Adipocyte (in vitro differentiated cells): ENCODE measurements at regions not wholly inside any gene's neighbourhood (a gene's known extent, or its start where the extent isn't known, plus 50 kb on each side); places are given as distances from the start of the nearest gene placed in this dataset.

ENCODE experiments used
- DNase-seq: peaks from one replicate; pipeline ENCODE4 v3.0.0-alpha.2; 2015; ENCODE audit warnings: low read depth
- H3K27me3 ChIP-seq: replicated peaks from 2 replicates; pipeline ENCODE4 v1.7.0; 2013; ENCODE audit warnings: mild to moderate bottlenecking, low read length, moderate library complexity; ENCODE audit not compliant: control insufficient read depth, insufficient read depth
- H3K36me3 ChIP-seq: 2 replicates; pipeline ENCODE4 v1.7.0; 2013; ENCODE audit warnings: low read length, mild to moderate bottlenecking, moderate library complexity; ENCODE audit not compliant: control insufficient read depth, insufficient read depth, severe bottlenecking
- H3K4me1 ChIP-seq: 2 replicates; pipeline ENCODE4 v1.7.0; 2013; ENCODE audit warnings: mild to moderate bottlenecking, low read length, moderate library complexity; ENCODE audit not compliant: control insufficient read depth, insufficient read depth
- H3K4me3 ChIP-seq: 2 replicates; pipeline ENCODE4 v1.7.0; 2013; ENCODE audit warnings: mild to moderate bottlenecking, low read length, moderate library complexity
- H3K9ac ChIP-seq: 2 replicates; pipeline ENCODE4 v1.7.0; 2013; ENCODE audit warnings: mild to moderate bottlenecking, low read length, moderate library complexity
- H3K9me3 ChIP-seq: 2 replicates; pipeline ENCODE4 v1.7.0; 2013; ENCODE audit warnings: mild to moderate bottlenecking, low read length, moderate library complexity; ENCODE audit not compliant: control insufficient read depth

GRCh38 chr14:98548071-98548686, 723.8 kb downstream of the BCL11B start:
- H3K27me3 ChIP-seq: no peaks in the 10 kb centered on the region
- H3K4me3 ChIP-seq: no peak overlapping the region
- no peaks in the 10 kb centered on the region for H3K4me1 ChIP-seq
- DNase-seq: no peak
- H3K9me3 ChIP-seq: no peaks in the 10 kb centered on the region
- H3K36me3 ChIP-seq: no peaks in the 10 kb centered on the region
- H3K9ac ChIP-seq: no peak overlapping the region

GRCh38 chr14:98551028-98551427, 721.0 kb downstream of the BCL11B start:
- no peaks in the 10 kb centered on the region for H3K9me3 ChIP-seq

GRCh38 chr14:98555440-98555839, 716.6 kb downstream of the BCL11B start:
- no peaks in the 10 kb centered on the region for H3K4me1 ChIP-seq
- no peak overlapping the region for H3K4me3 ChIP-seq
- H3K27me3 ChIP-seq: no peaks in the 10 kb centered on the region
- no peaks in the 10 kb centered on the region for H3K36me3 ChIP-seq
- DNase-seq: no peak
- no peaks in the 10 kb centered on the region for H3K9me3 ChIP-seq
- no peak overlapping the region for H3K9ac ChIP-seq

More at GRCh38 chr14:98551028-98551427, 721.0 kb downstream of the BCL11B start:
- Histone ChIP-seq H3K9ac (no peak overlapping the region), H3K4me1 (no peaks in the 10 kb centered on the region), H3K4me3 (no peak overlapping the region), H3K36me3 (no peaks in the 10 kb centered on the region), H3K27me3 (no peaks in the 10 kb centered on the region)
- DNase-seq: no peak

- no peaks in the 10 kb centered on the region for H3K27me3 ChIP-seq
- H3K4me3 ChIP-seq: no peak overlapping the region
- H3K4me1 ChIP-seq: no peaks in the 10 kb centered on the region
- DNase-seq: no peak
- H3K36me3 ChIP-seq: no peaks in the 10 kb centered on the region
- H3K9ac ChIP-seq: no peak overlapping the region
- no peaks in the 10 kb centered on the region for H3K9me3 ChIP-seq
These were observed 708.0 kb downstream of the BCL11B start for GRCh38 chr14:98564006-98564405.

GRCh38 chr14:98564541-98564940, 707.5 kb downstream of the BCL11B start:
- H3K4me3 ChIP-seq: no peak overlapping the region
- no peaks in the 10 kb centered on the region for H3K36me3 ChIP-seq
- no peak for DNase-seq
- H3K9ac ChIP-seq: no peak overlapping the region
- H3K4me1 ChIP-seq: no peaks in the 10 kb centered on the region
- H3K9me3 ChIP-seq: no peaks in the 10 kb centered on the region
- H3K27me3 ChIP-seq: no peaks in the 10 kb centered on the region

- no peaks in the 10 kb centered on the region for H3K36me3 ChIP-seq
- H3K9me3 ChIP-seq: no peaks in the 10 kb centered on the region
- H3K4me1 ChIP-seq: no peaks in the 10 kb centered on the region
- H3K9ac ChIP-seq: no peak overlapping the region
- H3K4me3 ChIP-seq: no peak overlapping the region
- H3K27me3 ChIP-seq: no peaks in the 10 kb centered on the region
- DNase-seq: no peak
These were observed 700.9 kb downstream of the BCL11B start for GRCh38 chr14:98571104-98571503.

- H3K4me3 ChIP-seq: no peak overlapping the region
- H3K36me3 ChIP-seq: no peaks in the 10 kb centered on the region
- H3K27me3 ChIP-seq: no peaks in the 10 kb centered on the region
- no peaks in the 10 kb centered on the region for H3K4me1 ChIP-seq
- H3K9me3 ChIP-seq: no peaks in the 10 kb centered on the region
- DNase-seq: no peak
- H3K9ac ChIP-seq: no peak overlapping the region
These were observed 698.9 kb downstream of the BCL11B start for GRCh38 chr14:98573082-98573481.

- H3K4me1 ChIP-seq: no peaks in the 10 kb centered on the region
- H3K9ac ChIP-seq: no peak overlapping the region
- no peak for DNase-seq
- no peaks in the 10 kb centered on the region for H3K27me3 ChIP-seq
- H3K4me3 ChIP-seq: no peak overlapping the region
- H3K9me3 ChIP-seq: no peaks in the 10 kb centered on the region
- H3K36me3 ChIP-seq: no peaks in the 10 kb centered on the region
These were observed 695.5 kb downstream of the BCL11B start for GRCh38 chr14:98576463-98576862.

- H3K9ac ChIP-seq: no peak overlapping the region
- no peak for DNase-seq
- no peak overlapping the region for H3K4me3 ChIP-seq
- H3K36me3 ChIP-seq: no peaks in the 10 kb centered on the region
- H3K4me1 ChIP-seq: no peaks in the 10 kb centered on the region
- H3K9me3 ChIP-seq: no peaks in the 10 kb centered on the region
- H3K27me3 ChIP-seq: no peaks in the 10 kb centered on the region
These were observed 693.8 kb downstream of the BCL11B start for GRCh38 chr14:98578204-98578603.

- no peaks in the 10 kb centered on the region for H3K36me3 ChIP-seq
- H3K4me1 ChIP-seq: no peaks in the 10 kb centered on the region
- H3K4me3 ChIP-seq: no peak overlapping the region
- H3K27me3 ChIP-seq: no peaks in the 10 kb centered on the region
- DNase-seq: no peak
- no peaks in the 10 kb centered on the region for H3K9me3 ChIP-seq
- H3K9ac ChIP-seq: no peak overlapping the region
These were observed 692.9 kb downstream of the BCL11B start for GRCh38 chr14:98579140-98579539.

GRCh38 chr14:98580131-98580678, 691.8 kb downstream of the BCL11B start:
- Histone ChIP-seq H3K4me1 (no peaks in the 10 kb centered on the region), H3K9ac (no peak overlapping the region), H3K27me3 (no peaks in the 10 kb centered on the region), H3K4me3 (no peak overlapping the region), H3K9me3 (no peaks in the 10 kb centered on the region), H3K36me3 (no peaks in the 10 kb centered on the region)
- no peak for DNase-seq

GRCh38 chr14:98582276-98582675, 689.7 kb downstream of the BCL11B start:
- Histone ChIP-seq H3K9ac (no peak overlapping the region), H3K36me3 (no peaks in the 10 kb centered on the region), H3K9me3 (no peaks in the 10 kb centered on the region), H3K27me3 (no peaks in the 10 kb centered on the region), H3K4me3 (no peak overlapping the region), H3K4me1 (no peaks in the 10 kb centered on the region)
- DNase-seq: no peak
